ENCODE measurements at regions not wholly inside any gene's neighbourhood (a gene's known extent, or its start where the extent isn't known, plus 50 kb on each side); places are given as distances from the start of the nearest gene placed in this dataset.

DNA sequence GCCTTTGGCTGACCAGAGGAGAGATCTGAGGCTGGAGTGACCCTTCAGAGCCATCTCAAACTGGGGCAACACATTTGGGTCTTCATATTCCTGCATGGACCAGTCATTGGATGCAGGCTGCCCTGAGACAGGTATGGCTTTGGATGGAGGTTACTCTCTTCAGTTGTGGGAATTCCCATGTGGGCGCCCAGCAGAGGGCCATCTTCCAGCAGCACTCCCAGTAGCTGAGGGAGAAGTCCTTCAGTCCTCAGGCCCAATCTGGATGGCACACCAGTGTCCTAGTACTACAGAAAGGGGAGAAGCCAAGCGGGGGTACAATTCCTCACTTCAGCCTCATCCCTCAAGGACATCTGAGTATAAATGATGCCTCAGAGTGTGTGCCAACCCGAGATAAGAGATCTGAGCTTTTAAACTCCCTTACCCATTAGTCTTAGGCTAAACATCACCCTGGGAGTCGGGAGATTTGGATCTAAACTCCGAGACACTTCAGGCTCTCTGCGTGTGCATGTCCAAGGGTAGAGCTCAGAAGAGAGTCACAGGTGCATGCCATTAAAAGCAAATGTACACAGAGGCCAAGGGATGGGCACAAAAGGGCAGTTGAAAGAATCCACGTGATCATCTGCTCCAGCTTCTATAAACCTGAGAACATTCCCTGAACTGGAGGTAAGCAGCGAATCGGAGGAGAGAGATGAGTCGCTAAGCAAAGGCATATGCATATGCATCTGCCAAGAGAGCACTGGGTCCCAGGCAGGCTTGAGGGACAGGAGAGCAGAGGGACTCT is 204.6 kb downstream of the CD83 start:
- DNase-seq (ENCODE audit: low read depth): no peak

DNA sequence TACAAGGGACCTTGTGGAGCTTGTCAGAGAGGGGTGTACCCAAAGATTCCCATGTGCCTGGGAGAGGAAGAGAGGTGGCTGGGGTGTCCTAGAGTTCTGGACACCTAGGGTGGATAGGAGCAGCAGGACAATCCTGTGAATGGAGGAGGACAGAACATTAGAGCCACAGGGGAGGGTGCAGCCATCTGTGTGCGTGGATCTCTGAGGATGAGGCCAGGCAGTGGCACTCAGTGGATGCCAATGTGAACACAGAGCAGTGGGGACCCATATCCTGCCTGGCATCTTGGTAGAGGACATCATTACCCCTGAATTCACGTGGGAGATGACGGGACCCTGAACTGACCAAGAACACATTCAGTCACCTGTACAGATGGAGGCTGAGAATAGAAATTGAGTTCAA is 205.3 kb downstream of the CD83 start:
- DNase-seq (ENCODE audit: low read depth): no peak

DNA sequence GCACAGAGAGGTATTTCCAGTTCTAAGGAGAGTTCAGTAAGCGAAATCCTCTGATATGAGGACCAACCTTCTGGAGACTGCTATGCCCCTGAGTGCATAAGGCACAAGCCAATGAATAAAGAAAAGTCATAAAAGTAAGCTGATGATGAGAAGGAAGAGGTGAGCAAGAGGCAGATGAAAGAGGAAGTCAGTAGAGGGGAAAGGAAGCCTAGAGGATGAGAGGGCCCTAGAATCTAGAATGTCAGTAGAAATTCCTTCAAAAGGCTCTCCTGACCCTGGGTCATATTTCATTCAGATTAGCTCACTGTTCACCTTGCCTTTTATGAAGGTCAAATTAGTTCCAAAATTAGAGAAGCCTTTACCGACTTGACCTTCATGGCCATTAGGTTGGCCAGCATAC is 209.2 kb downstream of the CD83 start:
- no peak for DNase-seq (ENCODE audit: low read depth)

DNA sequence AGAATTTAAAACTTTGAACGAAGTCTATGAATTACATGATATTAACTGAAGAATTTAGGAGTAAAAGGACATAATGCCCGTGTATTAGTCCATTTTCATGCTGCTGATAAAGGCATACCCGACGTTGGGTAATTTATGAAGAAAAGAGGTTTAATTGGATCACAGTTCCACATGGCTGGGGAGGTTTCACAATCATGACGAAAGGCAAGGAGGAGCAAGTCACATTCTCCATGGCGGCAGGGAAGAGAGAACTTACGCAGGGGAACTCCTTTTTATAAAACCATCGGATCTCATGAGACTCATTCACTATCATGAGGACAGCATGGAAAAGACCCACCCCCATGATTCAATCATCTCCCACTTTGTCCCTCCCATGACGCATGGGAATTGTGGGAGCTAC is 210.6 kb downstream of the CD83 start:
- no peak for DNase-seq (ENCODE audit: low read depth)

DNA sequence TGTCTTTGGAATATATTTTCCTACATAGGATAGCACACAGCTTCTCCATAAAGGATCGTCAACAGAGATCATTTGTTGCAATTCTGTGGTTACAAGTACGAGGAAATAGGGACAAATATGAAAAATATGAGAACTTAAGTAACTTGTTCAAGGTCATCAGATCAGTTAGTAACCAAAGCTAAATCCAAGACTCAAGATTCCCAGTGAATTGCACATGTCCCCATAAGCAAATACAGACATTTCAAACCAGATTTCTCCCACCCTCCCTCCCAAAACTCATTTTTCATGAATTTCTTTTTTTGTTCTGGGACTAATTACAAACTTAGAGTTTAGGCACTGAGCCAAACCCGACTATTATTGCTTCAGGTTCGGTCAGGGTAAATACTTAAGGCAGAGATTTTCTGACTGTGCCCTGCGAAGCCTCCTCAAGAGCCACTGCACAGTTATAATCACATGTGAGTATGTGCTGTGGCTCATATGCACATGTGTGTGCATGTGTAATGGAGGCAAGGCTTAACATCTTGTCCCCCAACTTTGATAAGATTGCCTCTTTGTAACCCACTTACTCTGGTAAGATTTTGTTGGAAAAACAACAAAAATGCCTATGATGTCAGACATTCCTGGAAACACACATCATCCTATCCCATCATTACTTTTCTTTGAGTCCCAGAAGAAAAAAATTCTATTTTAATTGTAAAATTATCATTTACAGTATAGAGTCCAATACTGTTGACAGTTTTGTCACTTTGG is 216.2 kb downstream of the CD83 start:
- DNase-seq (ENCODE audit: low read depth): peak; percentile 69

DNA sequence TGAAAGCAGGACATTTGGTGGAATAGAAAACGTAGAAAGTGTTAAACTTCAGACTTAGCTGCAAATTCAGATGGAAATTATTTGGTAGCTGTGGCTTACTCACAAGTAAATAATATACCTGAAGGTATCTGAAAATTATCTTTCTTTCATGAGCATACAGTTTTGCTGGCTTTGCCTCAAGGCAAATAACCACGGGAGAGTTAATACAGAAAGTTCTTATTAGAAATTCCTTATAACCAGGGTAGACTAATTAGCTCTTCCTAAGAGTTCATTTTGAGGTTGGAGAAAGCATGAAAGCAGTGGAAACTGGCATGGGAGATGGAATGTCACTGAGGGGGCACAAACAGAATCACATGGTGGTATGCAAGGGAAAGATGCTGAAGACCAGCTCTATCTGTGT is 217.5 kb downstream of the CD83 start:
- DNase-seq (ENCODE audit: low read depth): no peak

DNA sequence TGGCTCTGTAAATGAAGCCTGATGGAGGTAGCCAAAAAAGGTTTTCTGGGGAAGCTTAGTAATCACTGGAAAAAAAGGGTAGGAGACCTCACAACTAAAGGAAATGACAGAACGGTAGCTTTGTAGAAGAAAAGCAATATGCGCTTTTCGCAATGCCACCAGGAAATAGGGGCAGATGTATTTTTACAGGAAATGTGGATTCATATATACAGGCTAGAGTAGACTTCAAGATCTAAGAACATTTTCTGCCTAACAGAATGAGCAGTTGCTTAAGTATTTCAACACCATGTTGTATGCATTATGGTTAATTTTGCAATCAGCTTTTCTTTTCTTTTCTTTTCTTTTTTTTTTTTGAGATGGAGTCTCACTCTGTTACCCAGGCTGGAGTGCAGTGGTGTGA is 219.6 kb downstream of the CD83 start:
- peak; percentile 41 for DNase-seq (ENCODE audit: low read depth)

DNA sequence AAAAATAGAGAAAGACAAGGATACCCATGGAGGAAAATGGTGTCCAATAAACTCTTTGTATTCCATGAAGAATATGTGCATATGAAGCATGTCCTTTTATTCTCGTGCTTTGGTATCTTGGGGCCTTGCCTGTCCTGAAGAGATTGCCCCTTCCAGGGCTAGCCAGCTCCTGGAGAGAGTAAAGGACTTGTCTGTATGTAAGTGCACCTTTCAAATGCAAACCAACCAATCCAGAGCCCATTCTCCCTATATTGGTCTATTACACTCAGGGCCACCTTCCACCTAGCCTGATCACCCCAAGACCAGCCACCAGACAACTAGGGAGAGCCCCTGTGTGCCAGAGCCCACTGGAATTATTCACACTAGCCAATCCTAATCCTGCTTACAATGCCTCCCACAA is 221.6 kb downstream of the CD83 start:
- no peak for DNase-seq (ENCODE audit: low read depth)

DNA sequence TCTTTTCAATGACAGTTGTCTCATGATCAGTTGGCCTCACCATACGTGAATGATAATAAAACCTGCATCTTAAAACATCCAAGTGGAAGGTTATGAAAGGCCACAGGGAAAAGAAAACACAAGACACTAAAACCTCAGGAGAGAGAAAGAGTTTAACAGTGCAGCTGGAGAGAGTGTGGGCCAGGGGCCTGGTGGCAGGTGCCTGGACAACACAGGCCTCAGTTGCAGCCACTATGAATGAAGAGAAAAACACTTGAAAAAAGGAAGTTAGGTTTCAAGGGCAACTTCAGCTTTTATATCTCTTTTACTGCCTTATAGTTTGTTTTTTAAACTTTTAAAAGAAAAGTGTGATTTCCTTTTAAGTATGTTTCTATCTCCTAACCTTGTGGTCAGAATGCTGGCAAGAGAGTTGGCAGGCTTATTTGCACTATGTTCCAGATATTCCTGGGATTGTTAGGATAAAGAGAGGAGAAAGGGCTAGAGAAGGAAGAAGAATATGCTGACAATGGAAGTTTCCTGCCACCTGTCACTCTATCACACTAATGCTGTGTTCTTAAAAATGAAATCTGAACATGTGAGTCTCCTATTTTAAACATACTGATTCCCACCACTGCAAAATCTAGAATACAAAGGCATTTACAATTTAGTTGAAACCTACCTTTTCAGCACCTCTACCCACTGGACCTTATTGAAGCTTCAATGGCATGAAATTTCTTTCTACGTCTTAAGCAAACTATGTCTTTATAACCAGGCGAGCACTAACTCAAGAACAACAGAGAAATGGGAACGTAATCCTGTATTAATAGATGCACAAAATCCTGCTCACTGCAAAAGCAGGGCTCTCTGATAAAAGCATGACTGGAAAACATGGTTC is 222.4 kb downstream of the CD83 start:
- no peak for DNase-seq (ENCODE audit: low read depth)

DNA sequence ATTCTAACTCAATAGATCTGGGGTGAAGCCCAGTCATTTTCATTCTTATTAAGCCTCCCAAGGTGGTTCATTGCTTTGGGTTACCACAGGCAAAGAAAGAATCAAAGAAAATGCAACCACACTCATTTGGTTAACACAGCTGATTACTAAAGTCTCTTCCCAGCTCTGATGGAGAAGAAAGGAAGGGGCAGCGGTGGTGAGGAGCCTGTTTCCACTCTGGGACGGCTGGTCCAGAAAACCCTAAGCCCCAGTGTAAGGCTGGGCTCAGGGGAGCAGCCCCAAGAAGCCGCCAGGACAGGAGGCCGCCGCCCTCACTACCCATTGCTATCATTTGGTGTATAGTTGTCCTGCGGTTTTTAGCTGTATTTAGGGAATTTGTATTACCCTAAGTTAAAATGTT is 226.9 kb downstream of the CD83 start:
- no peak for DNase-seq (ENCODE audit: low read depth)

DNA sequence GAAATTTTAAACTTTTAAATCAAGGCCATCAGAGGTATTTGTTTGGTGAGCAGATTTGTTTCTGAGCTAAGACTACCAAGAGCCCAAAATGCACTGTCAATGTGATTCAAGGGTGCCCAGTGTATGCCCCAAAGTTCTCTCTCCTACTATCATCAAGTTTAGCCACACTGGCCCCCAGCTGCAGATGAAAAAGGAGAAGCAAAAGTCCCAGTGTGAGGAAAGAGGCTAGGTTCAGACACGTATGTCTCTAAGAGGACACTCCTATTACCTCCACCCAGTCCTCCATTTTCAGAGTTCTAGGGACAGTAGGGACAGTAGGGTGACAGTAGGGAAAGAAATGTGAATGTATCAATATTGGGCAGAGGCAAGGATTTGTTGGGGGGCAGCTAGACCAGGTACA is 230.8 kb downstream of the CD83 start:
- DNase-seq (ENCODE audit: low read depth): no peak

DNA sequence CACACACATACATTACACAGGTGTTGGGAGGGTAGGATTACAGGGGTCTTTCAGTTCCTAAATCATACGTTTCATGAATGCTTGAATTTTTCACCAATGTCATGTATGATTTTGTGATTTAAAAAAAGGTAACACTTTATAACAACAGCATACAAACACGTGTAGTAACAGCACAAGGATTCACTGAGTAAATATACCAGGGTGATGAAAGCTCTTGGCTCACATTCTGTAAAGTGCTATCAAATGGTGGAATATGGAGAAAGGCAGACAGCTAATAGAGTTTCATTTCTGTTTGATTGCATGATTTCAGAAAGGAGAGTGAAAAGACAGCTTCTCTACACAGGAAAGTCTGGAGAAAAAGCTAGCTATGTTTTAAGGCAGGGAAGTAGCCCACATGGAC is 231.9 kb downstream of the CD83 start:
- DNase-seq (ENCODE audit: low read depth): no peak

DNA sequence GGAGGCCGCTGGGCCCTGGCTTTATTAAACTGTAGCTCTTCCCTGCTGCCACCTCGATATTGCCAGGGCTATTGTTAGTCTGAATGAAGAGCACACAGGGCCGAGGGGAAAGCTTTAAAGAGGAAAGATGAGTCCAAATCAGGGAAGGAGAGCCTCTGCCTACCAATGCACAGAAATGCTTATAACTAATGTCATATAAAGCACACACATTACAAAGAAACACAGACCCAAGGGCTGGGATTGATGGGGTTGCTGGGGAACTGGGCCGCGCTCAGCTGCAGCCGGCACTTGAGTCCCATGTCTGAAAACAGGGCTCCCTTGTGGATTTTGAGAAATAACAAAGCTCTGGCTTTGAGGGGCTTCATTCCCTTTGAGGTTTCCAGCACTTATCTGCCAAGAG is 232.6 kb downstream of the CD83 start:
- DNase-seq (ENCODE audit: low read depth): no peak

DNA sequence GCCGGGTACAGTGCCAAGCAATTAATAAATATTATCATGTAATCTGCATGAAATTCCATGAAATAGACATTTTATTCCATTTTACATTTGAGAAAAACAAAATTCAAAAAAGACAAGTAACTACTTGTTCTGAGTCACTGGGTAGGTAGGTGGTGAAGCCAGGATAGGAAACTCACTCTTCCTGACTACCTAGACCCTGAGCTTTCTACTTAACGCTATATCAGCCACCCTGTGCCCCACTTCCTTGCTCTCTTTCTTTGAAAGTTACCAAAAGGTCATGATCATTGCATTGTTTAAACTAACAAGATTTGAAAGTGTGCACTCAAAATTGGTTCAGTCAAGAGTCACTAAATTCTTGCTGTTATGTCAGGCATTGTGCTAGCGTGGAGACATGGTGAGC is 235.7 kb downstream of the CD83 start:
- no peak for DNase-seq (ENCODE audit: low read depth)

DNA sequence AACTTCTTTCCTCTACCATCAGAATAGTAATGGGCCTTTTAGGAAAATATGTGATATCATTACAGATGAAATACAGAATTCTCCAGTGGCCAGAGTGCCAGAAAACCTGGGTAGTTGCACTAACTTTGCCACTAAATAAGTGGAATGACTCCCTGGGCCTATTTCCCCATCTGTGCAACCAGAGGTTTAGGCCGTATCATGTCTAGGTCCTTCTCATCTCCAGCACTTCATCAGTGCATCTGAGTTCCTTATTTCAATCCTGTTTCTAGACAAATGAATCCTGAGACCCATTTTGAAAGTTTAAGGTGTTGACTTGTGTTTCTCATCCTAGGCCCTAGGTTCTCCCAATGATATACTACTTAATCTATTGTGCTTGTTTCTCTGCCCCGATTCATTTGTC is 236.2 kb downstream of the CD83 start:
- DNase-seq (ENCODE audit: low read depth): no peak

DNA sequence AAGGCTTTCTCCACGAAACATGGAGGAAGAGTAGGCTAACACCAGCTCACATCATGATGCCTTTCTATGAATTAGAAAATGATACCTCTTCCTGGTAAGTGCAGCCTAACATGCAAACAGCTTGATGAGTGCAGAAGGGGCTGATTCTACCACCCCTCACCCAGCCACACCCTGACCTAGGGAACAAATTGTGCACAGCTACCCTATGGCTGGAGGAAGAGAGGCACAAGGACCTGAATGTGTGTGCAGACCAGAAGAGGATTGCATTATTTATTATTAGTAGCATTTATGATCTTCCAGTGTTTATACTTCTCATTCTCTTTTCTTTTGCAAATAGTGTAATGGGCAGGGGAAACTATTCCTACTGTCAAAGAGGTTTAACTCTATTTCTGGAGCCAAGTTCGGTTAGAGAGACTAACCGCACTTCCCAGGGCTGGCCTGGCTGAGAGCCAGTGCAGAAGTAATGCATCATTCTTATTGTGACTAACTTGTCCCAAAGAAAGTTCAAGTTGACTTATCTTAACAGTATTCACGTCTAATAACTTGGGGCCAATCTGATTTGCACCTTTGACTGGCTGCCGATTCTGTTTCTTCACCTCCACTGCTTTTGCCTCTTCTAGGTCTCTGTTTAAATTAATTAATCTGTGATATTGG is 237.5 kb downstream of the CD83 start:
- no peak for DNase-seq (ENCODE audit: low read depth)

DNA sequence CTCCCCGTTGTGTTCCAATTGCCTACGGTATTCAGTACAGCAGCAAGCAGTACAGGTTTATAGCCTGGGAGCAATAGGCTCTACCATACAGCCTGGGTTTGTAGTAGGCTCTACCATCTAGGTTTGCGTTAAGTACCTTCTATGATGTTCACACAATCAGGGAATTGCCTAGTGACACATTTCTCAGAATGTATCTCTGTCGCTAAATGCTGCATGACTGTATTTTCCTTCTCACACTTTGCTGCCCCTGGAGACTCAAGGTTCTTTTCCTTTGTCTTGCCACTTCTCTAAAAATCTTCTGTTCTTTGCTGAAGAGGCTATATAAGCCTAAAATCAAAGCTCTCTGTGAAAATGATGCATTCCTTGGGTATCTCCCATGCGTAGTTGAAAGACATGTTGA is 241.9 kb downstream of the CD83 start:
- DNase-seq (ENCODE audit: low read depth): no peak

DNA sequence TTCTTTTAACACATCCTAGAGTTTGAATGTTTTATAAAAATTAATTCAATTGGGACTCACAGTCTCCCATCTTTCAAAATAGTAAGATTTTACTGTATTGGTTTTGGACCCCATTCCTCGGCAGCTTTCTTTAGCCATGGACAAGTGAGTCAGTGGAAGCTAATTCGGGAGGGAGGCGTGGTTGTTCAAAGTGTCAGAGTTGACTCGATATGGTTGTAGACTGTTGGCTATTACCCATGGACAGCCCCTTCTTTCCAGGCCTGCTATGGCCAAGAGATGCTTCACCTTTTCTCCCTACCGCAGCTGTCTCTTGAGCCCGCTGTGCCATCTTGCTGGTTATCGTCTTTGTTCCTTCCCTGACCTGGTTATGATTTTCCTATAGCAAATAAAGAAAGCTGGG is 243.0 kb downstream of the CD83 start:
- DNase-seq (ENCODE audit: low read depth): no peak

DNA sequence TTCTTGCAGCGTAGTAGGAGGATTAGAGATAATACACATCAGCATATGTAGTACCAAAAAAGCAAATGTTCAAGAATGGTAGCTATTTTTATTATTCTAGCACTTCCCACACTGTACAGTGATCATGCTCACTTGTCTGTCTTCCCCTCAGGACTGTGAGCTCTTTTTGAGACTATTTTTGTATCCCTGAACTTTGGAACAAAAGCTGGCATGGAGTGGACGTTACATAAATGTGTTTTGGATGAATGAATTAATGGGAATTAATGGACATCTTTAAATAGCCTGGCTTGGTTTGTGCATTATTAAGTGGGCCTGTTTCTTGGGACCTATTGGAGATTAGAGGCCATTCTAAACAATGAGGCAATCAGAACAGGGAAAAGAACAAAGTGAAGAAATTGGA is 243.7 kb downstream of the CD83 start:
- DNase-seq (ENCODE audit: low read depth): no peak

DNA sequence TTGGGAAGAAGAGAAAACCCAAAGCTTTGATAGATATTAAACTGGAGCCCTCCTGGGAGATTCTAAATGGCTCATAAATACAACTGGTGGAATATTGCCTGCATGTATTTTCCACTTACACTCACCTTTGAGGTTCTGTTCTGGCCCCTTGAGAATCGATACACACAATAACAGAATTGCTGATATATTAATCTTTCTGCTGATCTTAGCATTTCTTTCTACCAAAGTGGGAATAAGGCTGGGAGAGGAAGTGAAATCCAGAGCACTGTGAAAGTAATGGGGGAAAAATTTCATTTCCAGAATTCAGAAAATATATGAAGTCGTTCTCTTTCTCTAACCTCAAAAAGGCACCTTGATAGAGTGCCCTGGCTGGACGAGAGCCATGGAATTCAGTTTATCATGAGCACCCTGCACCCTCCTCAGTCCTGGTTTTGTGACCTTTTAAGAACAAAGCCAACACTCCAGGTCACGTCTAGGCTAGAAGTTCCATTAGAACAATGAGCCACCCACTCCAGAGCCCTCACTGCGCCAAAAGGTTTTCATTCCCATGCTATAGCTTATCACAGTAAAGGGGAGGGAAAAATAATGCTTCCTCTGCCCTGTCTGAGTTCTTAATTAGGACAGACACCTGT is 244.5 kb downstream of the CD83 start:
- no peak for DNase-seq (ENCODE audit: low read depth)

DNA sequence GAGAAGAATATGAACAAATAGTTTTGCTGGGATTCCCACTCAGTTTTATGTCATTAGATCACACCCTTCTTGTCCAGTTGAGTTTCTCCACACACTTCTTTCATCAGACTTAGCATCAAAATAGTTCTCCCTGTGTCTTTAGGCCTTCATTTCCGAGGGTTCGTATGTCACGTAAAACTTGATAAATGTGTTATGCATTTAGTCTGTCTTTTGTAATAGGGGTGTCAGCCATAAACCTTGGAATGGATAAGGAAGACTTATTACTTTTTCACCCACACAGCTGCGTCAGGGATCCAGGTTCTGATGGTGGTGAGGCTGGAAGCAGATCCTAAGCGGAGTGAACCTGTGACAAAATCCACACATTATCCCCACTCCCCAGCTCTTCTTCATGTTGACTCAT is 246.8 kb downstream of the CD83 start:
- peak; percentile 4 for DNase-seq (ENCODE audit: low read depth)

DNA sequence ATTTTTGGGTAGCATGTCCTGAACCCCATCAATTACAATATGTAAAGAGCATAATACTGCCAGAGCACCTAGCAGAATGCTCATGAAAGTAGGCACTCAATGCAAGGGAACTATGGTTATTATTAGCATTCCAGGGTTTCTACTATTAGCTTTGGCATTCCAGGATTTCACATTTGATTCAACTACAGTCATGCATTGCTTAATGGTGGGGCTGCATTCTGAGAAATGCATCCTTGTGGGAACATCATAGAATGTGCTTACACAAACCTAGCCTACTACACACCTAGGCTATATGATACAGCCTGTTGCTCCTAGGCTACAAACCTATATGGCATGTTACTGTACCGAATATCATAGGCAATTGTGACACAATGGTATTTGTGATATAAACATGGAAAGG is 247.8 kb downstream of the CD83 start:
- DNase-seq (ENCODE audit: low read depth): peak; percentile 11
